A673 (cell line): ENCODE measurements at regions not wholly inside any gene's neighbourhood (a gene's known extent, or its start where the extent isn't known, plus 50 kb on each side); places are given as distances from the start of the nearest gene placed in this dataset.

Experiments
- CTCF ChIP-seq: fragments of 300-800, 200-600 bp; sonication (generic); conservative IDR thresholded peaks from 2 replicates; pipeline ENCODE4 v1.5.1; 2017; ENCODE audit warnings: low read depth, mild to moderate bottlenecking, antibody characterized with exemption, low read length, moderate library complexity, mixed read lengths
- EZH2 ChIP-seq: fragments of 200-600 bp; sonication (generic); IDR thresholded peaks from 2 replicates; pipeline ENCODE4 v1.6.1; 2017; ENCODE audit warnings: borderline replicate concordance, low read depth, mild to moderate bottlenecking, mixed read lengths, antibody characterized with exemption, low read length; ENCODE audit not compliant: poor library complexity, severe bottlenecking

DNA sequence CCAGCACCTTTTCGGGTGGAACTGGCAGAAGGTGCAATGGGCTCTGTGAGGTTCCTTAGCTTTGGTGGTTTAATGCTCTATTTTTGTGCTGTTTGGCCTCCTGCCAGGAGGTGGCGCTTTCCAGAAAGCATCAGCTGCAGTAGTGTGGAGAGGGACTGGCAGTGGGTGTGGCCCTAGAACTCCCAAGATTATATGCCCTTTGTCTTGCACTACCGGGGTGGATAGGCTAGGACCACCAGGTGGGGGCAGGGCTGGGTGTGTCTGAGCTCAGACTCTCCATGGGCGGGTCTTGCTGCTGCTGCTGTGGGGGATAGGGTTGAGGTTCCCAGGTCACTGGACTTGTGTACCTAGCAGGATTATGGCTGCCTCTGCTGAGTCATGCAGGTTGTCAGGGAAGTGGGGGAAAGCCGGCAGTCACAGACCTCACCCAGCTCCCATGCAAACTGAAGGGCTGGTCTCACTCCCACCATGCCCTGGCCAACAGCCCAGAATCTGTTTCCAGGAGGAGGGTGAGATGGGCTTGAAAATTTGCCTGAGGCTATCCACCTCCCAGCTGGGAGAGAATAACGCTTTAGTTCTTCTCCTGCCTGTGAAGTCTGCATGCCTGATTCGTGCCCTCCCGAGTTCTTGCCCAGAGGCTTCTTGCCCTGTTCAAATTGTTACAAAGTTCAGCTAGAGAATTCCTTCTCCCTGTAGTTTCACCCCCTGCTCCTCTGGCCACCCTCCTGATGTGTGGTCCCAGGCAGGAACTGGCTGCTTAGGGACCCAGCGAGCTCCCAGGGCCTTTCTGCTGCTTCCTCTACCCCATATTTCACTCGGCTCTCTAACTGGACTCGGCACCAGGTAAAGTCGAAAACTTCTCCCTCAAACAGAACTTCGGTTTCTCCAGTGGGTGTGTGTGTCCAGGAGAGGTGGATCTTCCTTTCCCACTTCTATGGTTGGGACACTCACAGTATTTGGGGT, 76.5 kb upstream of the BTG3 start:
- peak; percentile 44 for TF ChIP-seq CTCF
- TF ChIP-seq EZH2 = no peak
